GM12891 (cell line): ENCODE measurements at regions not wholly inside any gene's neighbourhood (a gene's known extent, or its start where the extent isn't known, plus 50 kb on each side); places are given as distances from the start of the nearest gene placed in this dataset.

Source experiments
- DNase-seq: peaks from one replicate; pipeline ENCODE4 v3.0.0; 2011; ENCODE audit warnings: low spot score; ENCODE audit not compliant: insufficient read length
- FAIRE-seq: peaks from 2 replicates; lab custom pipeline; 2011; peaks lifted over from hg19 to GRCh38; lab: Jason Lieb, UNC
- PAX5 ChIP-seq: IDR thresholded peaks from 2 replicates; pipeline ENCODE4 v1.6.1; 2011; ENCODE audit warnings: low read length, moderate library complexity, mild to moderate bottlenecking; ENCODE audit not compliant: insufficient read depth, severe bottlenecking
- POLR2A ChIP-seq: IDR thresholded peaks from 2 replicates; pipeline ENCODE4 v1.6.1; 2011; ENCODE audit warnings: low read depth, low read length, control low read depth
- POLR2AphosphoS5 ChIP-seq: IDR thresholded peaks from 2 replicates; pipeline ENCODE4 v1.6.1; 2011; ENCODE audit warnings: low read depth, low read length, control low read depth
- POU2F2 ChIP-seq: IDR thresholded peaks from 2 replicates; pipeline ENCODE4 v1.6.1; 2011; ENCODE audit warnings: low read depth, mild to moderate bottlenecking, control low read depth, low read length, moderate library complexity
- SPI1 ChIP-seq: IDR thresholded peaks from 2 replicates; pipeline ENCODE4 v1.6.1; 2011; ENCODE audit warnings: low read depth, low read length, control low read depth
- TAF1 ChIP-seq: IDR thresholded peaks from 2 replicates; pipeline ENCODE4 v1.6.1; 2011; ENCODE audit warnings: low read depth, low read length, control low read depth

- FAIRE-seq: no peak
- DNase-seq: no peak
- TF ChIP-seq POLR2AphosphoS5 (no peak), SPI1 (no peak), POU2F2 (no peak), TAF1 (no peak), PAX5 (no peak), POLR2A (no peak)
These were observed 158.4 kb upstream of the TLL1 start for GRCh38 chr4:165714650-165715049.

- no peak for TF ChIP-seq SPI1
- TF ChIP-seq PAX5: no peak
- TF ChIP-seq TAF1: no peak
- no peak for TF ChIP-seq POU2F2
- DNase-seq (no peak), FAIRE-seq (no peak)
These were observed 157.8 kb upstream of the TLL1 start for GRCh38 chr4:165715211-165715610.

- FAIRE-seq: no peak
- no peak for DNase-seq
- no peak for TF ChIP-seq POLR2AphosphoS5
- no peak for TF ChIP-seq POU2F2
- no peak for TF ChIP-seq POLR2A
- TF ChIP-seq SPI1: no peak
- no peak for TF ChIP-seq TAF1
- no peak for TF ChIP-seq PAX5
These were observed 157.0 kb upstream of the TLL1 start for GRCh38 chr4:165715989-165716388.

GRCh38 chr4:165716472-165716871 lies 156.6 kb upstream of the TLL1 start:
- TF ChIP-seq POU2F2: no peak
- TF ChIP-seq POLR2A: no peak
- no peak for TF ChIP-seq POLR2AphosphoS5
- no peak for TF ChIP-seq SPI1
- TF ChIP-seq PAX5: no peak
- no peak for TF ChIP-seq TAF1
- no peak for FAIRE-seq

GRCh38 chr4:165718660-165719059 lies 154.4 kb upstream of the TLL1 start:
- TF ChIP-seq POLR2A: no peak
- no peak for TF ChIP-seq POU2F2
- no peak for TF ChIP-seq SPI1
- no peak for TF ChIP-seq POLR2AphosphoS5
- no peak for TF ChIP-seq TAF1
- TF ChIP-seq PAX5: no peak
- FAIRE-seq (no peak), DNase-seq (no peak)

More at GRCh38 chr4:165716472-165716871, 156.6 kb upstream of the TLL1 start:
- no peak for DNase-seq

GRCh38 chr4:165720411-165721082 lies 152.5 kb upstream of the TLL1 start:
- DNase-seq (no peak), FAIRE-seq (no peak)
- no peak for TF ChIP-seq PAX5
- TF ChIP-seq SPI1: no peak
- no peak for TF ChIP-seq POU2F2
- TF ChIP-seq POLR2AphosphoS5: no peak
- no peak for TF ChIP-seq POLR2A
- TF ChIP-seq TAF1: no peak

GRCh38 chr4:165721815-165722214 lies 151.2 kb upstream of the TLL1 start:
- no peak for FAIRE-seq
- TF ChIP-seq SPI1: no peak
- no peak for TF ChIP-seq POU2F2
- TF ChIP-seq TAF1: no peak
- no peak for DNase-seq

- no peak for DNase-seq
- no peak for TF ChIP-seq POLR2AphosphoS5
- TF ChIP-seq TAF1: no peak
- TF ChIP-seq POLR2A: no peak
- no peak for TF ChIP-seq PAX5
- no peak for TF ChIP-seq SPI1
- no peak for TF ChIP-seq POU2F2
- no peak for FAIRE-seq
These were observed 149.8 kb upstream of the TLL1 start for GRCh38 chr4:165723051-165723795.

GRCh38 chr4:165724786-165725185 lies 148.3 kb upstream of the TLL1 start:
- DNase-seq: no peak
- FAIRE-seq: no peak
- no peak for TF ChIP-seq POLR2AphosphoS5
- no peak for TF ChIP-seq TAF1
- TF ChIP-seq PAX5: no peak
- TF ChIP-seq POLR2A: no peak
- no peak for TF ChIP-seq POU2F2
- TF ChIP-seq SPI1: no peak

GRCh38 chr4:165725352-165725751 lies 147.7 kb upstream of the TLL1 start:
- TF ChIP-seq POLR2AphosphoS5 (no peak), POU2F2 (no peak), SPI1 (no peak), PAX5 (no peak), TAF1 (no peak), POLR2A (no peak)
- DNase-seq (no peak), FAIRE-seq (no peak)
